Psoas muscle (tissue), 7 donors: ENCODE measurements at regions not wholly inside any gene's neighbourhood (a gene's known extent, or its start where the extent isn't known, plus 50 kb on each side); places are given as distances from the start of the nearest gene placed in this dataset.

ENCODE experiments used
- ATAC-seq, 4 donors: fragments of 200-7000 bp; cut with Tn5 transposase; one replicate each; pipeline ENCODE4 v1.9.1; 2020; ENCODE audit warnings: moderate library complexity in 3 of 4, mild to moderate bottlenecking in 2 of 4
- DNase-seq, 2 donors: peaks; one replicate each; pipeline ENCODE4 v3.0.0-alpha.2; 2020
- H3K27ac ChIP-seq: fragments of 200-600 bp; one replicate; pipeline ENCODE4 v1.8.0; 2022
- H3K27me3 ChIP-seq, 3 donors: fragments of 200-600 bp in 1 of 3; one replicate each; pipeline versions ENCODE4 v1.6.1 to v1.8.0; 2013 to 2022; ENCODE audit warnings: low read length in 2 of 3, mild to moderate bottlenecking in 2 of 3, moderate library complexity in 1 of 3; ENCODE audit not compliant: insufficient read depth in 3 of 3
- H3K36me3 ChIP-seq, 2 donors: fragments of 200-600 bp in 1 of 2; one replicate each; pipeline versions ENCODE4 v1.6.1 to v1.8.0; 2013 to 2022; ENCODE audit warnings: low read depth in 1 of 2, mild to moderate bottlenecking in 1 of 2, moderate library complexity in 1 of 2; ENCODE audit not compliant: insufficient read depth in 1 of 2
- H3K4me1 ChIP-seq: fragments of 200-600 bp; one replicate; pipeline ENCODE4 v1.8.0; 2022
- H3K4me3 ChIP-seq: fragments of 200-600 bp; one replicate; pipeline ENCODE4 v1.8.0; 2022; ENCODE audit warnings: mild to moderate bottlenecking
- H3K9me3 ChIP-seq: fragments of 200-600 bp; one replicate; pipeline ENCODE4 v1.8.0; 2022
- CTCF ChIP-seq: fragments of 200-600 bp; IDR thresholded peaks from one replicate; pipeline ENCODE4 v1.8.0; 2022; ENCODE audit warnings: antibody characterized with exemption
- WGBS, 3 donors: extraction: QIAGEN DNeasy Blood & Tissue Kit; methylation state at CpG; one replicate each; pipeline versions ENCODE4 v1.1.6 to v1.1.7; 2013; 5-methylcytosine and 5-hydroxymethylcytosine counted together
- intact Hi-C, 2 donors: fragments of 100-400 bp; cut with DNase I; formaldehyde crosslinking; loops; one replicate each; pipeline versions ENCODE4 v1.11.0 to v1.14.2; 2022
- donor health status: healthy with polysubstance abuse.
- donor health status: DM: no; HTN: no; CAD: no; lungs with moderate emphysema.
- donor health status: Bipolar disorder and iron deficiency.
- donor health status: healthy.
- donor health status: DM: yes; HTN: yes; CAD: no.
- donor health status: DM: no; HTN: no; CAD: no.
- donor health status: DM: yes; HTN: yes; CAD: no.

GRCh38 chr3:6108957-6109356 lies 752.0 kb upstream of the GRM7 start:
- H3K4me1 ChIP-seq: no peaks in the 10 kb centered on the region
- no peak for TF ChIP-seq CTCF
- DNase-seq: no peak
- no peaks in the 10 kb centered on the region for H3K9me3 ChIP-seq
- intact Hi-C loops: loop anchor here in 1 of 2 donors (2.0 kb wide), 1 partner anchor 54 kb away; no protein-coding TSS in a partner anchor
- no peak overlapping the region for H3K4me3 ChIP-seq
- H3K27me3 ChIP-seq: no peaks in the 10 kb centered on the region
- no peak overlapping the region for H3K27ac ChIP-seq
- no peaks in the 10 kb centered on the region for H3K36me3 ChIP-seq
- WGBS, 3 donors: 77 to 91% (median 80%) methylated on average over 7 of the region's 7 CpGs
- ATAC-seq: no peak

GRCh38 chr3:6110451-6110850 lies 750.5 kb upstream of the GRM7 start:
- Histone ChIP-seq H3K4me3 (no peak overlapping the region), H3K27me3 (no peaks in the 10 kb centered on the region), H3K9me3 (no peaks in the 10 kb centered on the region), H3K36me3 (no peaks in the 10 kb centered on the region), H3K27ac (no peak overlapping the region), H3K4me1 (no peaks in the 10 kb centered on the region)
- 40 to 79% (median 54%) methylated on average over 3 of the region's 3 CpGs for WGBS, 3 donors
- no peak for TF ChIP-seq CTCF
- intact Hi-C loops: no loop called here
- no peak for DNase-seq
- ATAC-seq: no peak

- Histone ChIP-seq H3K36me3 (no peaks in the 10 kb centered on the region), H3K27me3 (no peaks in the 10 kb centered on the region), H3K4me3 (no peak overlapping the region), H3K4me1 (no peaks in the 10 kb centered on the region), H3K27ac (no peak overlapping the region), H3K9me3 (no peaks in the 10 kb centered on the region)
- DNase-seq: no peak
- intact Hi-C loops: no loop called here
- ATAC-seq: no peak
- 38 to 44% (median 44%) methylated on average over 3 of the region's 3 CpGs for WGBS, 3 donors
- TF ChIP-seq CTCF: no peak
Measured at GRCh38 chr3:6112546-6112945, 748.4 kb upstream of the GRM7 start.

GRCh38 chr3:6113338-6113737 lies 747.6 kb upstream of the GRM7 start:
- intact Hi-C loops: no loop called here
- WGBS, 3 donors: 78 to 85% (median 78%) methylated on average over 2 of the region's 2 CpGs
- Histone ChIP-seq H3K4me1 (no peaks in the 10 kb centered on the region), H3K27me3 (no peaks in the 10 kb centered on the region), H3K27ac (no peak overlapping the region), H3K9me3 (no peaks in the 10 kb centered on the region), H3K4me3 (no peak overlapping the region), H3K36me3 (no peaks in the 10 kb centered on the region)
- DNase-seq (no peak), ATAC-seq (no peak)
- TF ChIP-seq CTCF: no peak

DNA sequence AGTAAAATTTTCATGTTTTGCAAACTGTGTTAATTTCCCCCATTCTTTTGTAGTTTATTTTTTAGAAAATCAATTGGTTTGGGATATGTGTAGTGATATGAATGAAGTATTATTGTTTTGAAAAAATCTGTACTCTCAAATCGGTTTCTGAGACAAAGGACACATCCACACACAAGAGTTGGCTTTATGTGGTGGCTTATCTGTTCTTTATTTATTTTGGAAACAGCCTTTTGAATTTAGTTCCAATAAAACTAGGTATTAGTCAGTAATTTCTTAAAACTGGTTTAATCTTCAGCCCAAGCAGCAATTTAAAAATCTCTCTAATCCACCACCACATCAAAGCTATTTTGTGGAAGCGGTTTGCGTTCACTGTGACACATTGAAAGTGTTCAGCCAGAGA lies 741.5 kb upstream of the GRM7 start:
- Histone ChIP-seq H3K9me3 (no peaks in the 10 kb centered on the region), H3K27ac (no peak overlapping the region), H3K36me3 (no peaks in the 10 kb centered on the region), H3K27me3 (no peaks in the 10 kb centered on the region), H3K4me3 (no peak overlapping the region), H3K4me1 (no peaks in the 10 kb centered on the region)
- DNase-seq (no peak), ATAC-seq (no peak)
- TF ChIP-seq CTCF: no peak
- 82 to 89% (median 89%) methylated on average over 3 of the region's 3 CpGs for WGBS, 3 donors
- intact Hi-C loops: no loop called here
